Endodermal cell (in vitro differentiated cells): ENCODE measurements at regions not wholly inside any gene's neighbourhood (a gene's known extent, or its start where the extent isn't known, plus 50 kb on each side); places are given as distances from the start of the nearest gene placed in this dataset.

ENCODE experiments used
- DNase-seq: peaks from one replicate; pipeline ENCODE4 v3.0.0-alpha.2; 2017
- H3K27ac ChIP-seq: 2 replicates; pipeline ENCODE4 v1.5.1; 2013; ENCODE audit warnings: mild to moderate bottlenecking, low read depth, low read length, moderate library complexity
- H3K27me3 ChIP-seq: 2 replicates; pipeline ENCODE4 v1.6.1; 2013; ENCODE audit warnings: mild to moderate bottlenecking, low read length, moderate library complexity; ENCODE audit not compliant: insufficient read depth, control insufficient read depth, poor library complexity, severe bottlenecking
- H3K36me3 ChIP-seq: 2 replicates; pipeline ENCODE4 v1.7.0; 2013; ENCODE audit warnings: mild to moderate bottlenecking, low read length, moderate library complexity; ENCODE audit not compliant: control insufficient read depth, insufficient read depth
- H3K4me1 ChIP-seq: one replicate; pipeline ENCODE4 v1.7.0; 2013; ENCODE audit warnings: low read length; ENCODE audit not compliant: control insufficient read depth, insufficient read depth
- H3K4me3 ChIP-seq: 2 replicates; pipeline ENCODE4 v1.5.1; 2013; ENCODE audit warnings: mild to moderate bottlenecking, low read length, moderate library complexity
- H3K9ac ChIP-seq: 2 replicates; pipeline ENCODE4 v1.6.1; 2013; ENCODE audit warnings: mild to moderate bottlenecking, low read length, moderate library complexity; ENCODE audit not compliant: poor library complexity, severe bottlenecking; ENCODE audit errors: extremely low read depth
- H3K9me3 ChIP-seq: 2 replicates; pipeline ENCODE4 v1.6.1; 2013; ENCODE audit warnings: mild to moderate bottlenecking, low read length, moderate library complexity; ENCODE audit not compliant: control insufficient read depth
- H3K27ac Mint-ChIP-seq: 2 replicates; pipeline ENCODE4 v1.8.0; 2020; ENCODE audit warnings: mixed read lengths
- H3K27me3 Mint-ChIP-seq: 2 replicates; pipeline ENCODE4 v1.8.0; 2021; ENCODE audit warnings: mild to moderate bottlenecking, mixed read lengths; ENCODE audit not compliant: insufficient read depth
- H3K36me3 Mint-ChIP-seq: 2 replicates; pipeline ENCODE4 v1.8.0; 2020; ENCODE audit warnings: low read depth, mixed read lengths
- H3K4me1 Mint-ChIP-seq: 2 replicates; pipeline ENCODE4 v1.8.0; 2020; ENCODE audit warnings: mixed read lengths
- H3K4me3 Mint-ChIP-seq: 2 replicates; pipeline ENCODE4 v1.8.0; 2020; ENCODE audit warnings: mild to moderate bottlenecking, moderate library complexity, mixed read lengths
- H3K9me3 Mint-ChIP-seq: 2 replicates; pipeline ENCODE4 v1.8.0; 2020; ENCODE audit warnings: mild to moderate bottlenecking, mixed read lengths
- WGBS, 2 experiments: methylation state at CpG; one replicate each; pipeline versions ENCODE4 v1.1.5 to v1.1.7; 2013; ENCODE audit warnings: missing lambda C conversion rate in 2 of 2, mixed read lengths in 1 of 2; ENCODE audit not compliant: insufficient coverage in 1 of 2, insufficient read length in 1 of 2; 5-methylcytosine and 5-hydroxymethylcytosine counted together
- TF ChIP-seq, protein P1 (sequence below): fragments of 200-600 bp; sonication (generic); conservative IDR thresholded peaks from 2 replicates; pipeline ENCODE4 v1.5.0; 2021; ENCODE audit warnings: antibody characterized with exemption, mild to moderate bottlenecking

DNA sequence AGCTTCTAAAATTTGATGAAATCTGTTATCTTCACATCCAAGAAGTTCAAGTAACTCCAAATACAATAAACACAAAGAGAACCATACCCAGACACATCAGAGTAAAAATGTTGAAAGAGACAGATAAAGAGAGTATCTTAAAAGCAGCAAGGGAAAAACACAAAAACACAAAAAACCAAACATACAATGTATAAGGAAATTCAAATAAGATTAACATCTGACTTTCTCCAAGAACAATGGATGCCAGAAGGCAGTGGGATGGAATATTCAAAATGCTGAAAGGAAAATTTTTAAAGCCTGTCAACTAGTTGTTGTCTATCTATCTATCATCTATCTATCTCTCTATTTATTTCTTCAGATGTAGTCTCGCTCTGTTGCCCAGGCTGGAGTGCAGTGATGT lies 72.4 kb upstream of the MKLN1 start:
- H3K36me3 Mint-ChIP-seq, result peaks cover 2% of the 10 kb centered on the region
- no peak overlapping the region for H3K9ac ChIP-seq
- H3K27ac Mint-ChIP-seq, result no peak overlapping the region
- no peak overlapping the region for H3K4me3 Mint-ChIP-seq
- no peaks in the 10 kb centered on the region for H3K4me1 ChIP-seq
- H3K27ac ChIP-seq, result no peak overlapping the region
- peaks cover 25% of the 10 kb centered on the region for H3K9me3 ChIP-seq
- no peaks in the 10 kb centered on the region for H3K27me3 Mint-ChIP-seq
- TF ChIP-seq, protein P1, sequence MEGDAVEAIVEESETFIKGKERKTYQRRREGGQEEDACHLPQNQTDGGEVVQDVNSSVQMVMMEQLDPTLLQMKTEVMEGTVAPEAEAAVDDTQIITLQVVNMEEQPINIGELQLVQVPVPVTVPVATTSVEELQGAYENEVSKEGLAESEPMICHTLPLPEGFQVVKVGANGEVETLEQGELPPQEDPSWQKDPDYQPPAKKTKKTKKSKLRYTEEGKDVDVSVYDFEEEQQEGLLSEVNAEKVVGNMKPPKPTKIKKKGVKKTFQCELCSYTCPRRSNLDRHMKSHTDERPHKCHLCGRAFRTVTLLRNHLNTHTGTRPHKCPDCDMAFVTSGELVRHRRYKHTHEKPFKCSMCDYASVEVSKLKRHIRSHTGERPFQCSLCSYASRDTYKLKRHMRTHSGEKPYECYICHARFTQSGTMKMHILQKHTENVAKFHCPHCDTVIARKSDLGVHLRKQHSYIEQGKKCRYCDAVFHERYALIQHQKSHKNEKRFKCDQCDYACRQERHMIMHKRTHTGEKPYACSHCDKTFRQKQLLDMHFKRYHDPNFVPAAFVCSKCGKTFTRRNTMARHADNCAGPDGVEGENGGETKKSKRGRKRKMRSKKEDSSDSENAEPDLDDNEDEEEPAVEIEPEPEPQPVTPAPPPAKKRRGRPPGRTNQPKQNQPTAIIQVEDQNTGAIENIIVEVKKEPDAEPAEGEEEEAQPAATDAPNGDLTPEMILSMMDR, result no peak
- H3K4me1 Mint-ChIP-seq, result no peaks in the 10 kb centered on the region
- H3K27me3 ChIP-seq, result no peaks in the 10 kb centered on the region
- H3K4me3 ChIP-seq, result peak overlapping the region; percentile 10
- H3K9me3 Mint-ChIP-seq, result peaks cover 32% of the 10 kb centered on the region
- 57 to 91% methylated on average over 1 of the region's 1 CpG for WGBS, 2 experiments
- H3K36me3 ChIP-seq, result no peaks in the 10 kb centered on the region
- DNase-seq, result no peak

DNA sequence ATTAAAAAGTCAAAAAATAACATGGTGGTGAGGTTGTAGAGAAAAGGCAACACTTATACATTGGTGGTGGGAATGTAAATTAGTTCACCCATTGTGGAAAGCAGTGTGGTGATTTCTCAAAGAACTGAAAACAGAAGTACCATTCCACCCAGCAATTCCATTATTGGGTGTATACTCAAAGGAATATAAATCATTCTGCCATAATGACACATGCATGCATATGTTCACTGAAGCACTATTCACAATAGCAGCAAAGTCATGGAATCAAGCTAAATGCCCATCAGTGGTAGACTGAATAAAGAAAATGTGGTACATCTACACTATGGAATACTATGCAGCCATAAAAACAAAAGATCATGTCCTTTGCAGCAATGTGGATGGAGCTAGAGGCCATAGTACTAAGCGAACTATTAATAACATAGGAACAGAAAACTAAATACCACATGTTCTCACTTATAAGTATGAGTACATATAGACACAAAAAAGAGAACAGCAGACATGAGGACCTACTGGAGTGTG lies 66.1 kb upstream of the MKLN1 start:
- H3K36me3 ChIP-seq, result no peaks in the 10 kb centered on the region
- peaks cover 1% of the 10 kb centered on the region for H3K9me3 Mint-ChIP-seq
- no peaks in the 10 kb centered on the region for H3K27me3 ChIP-seq
- no peaks in the 10 kb centered on the region for H3K27me3 Mint-ChIP-seq
- H3K9ac ChIP-seq, result no peak overlapping the region
- TF ChIP-seq, protein P1, result no peak
- H3K27ac Mint-ChIP-seq, result no peak overlapping the region
- H3K9me3 ChIP-seq, result no peaks in the 10 kb centered on the region
- no peaks in the 10 kb centered on the region for H3K36me3 Mint-ChIP-seq
- no peak for DNase-seq
- no peak overlapping the region for H3K4me3 Mint-ChIP-seq
- H3K4me3 ChIP-seq, result no peak overlapping the region
- WGBS, 2 experiments, result 100% methylated on average over 1 of the region's 1 CpG; no CpG with 5 or more reads in 1 of the 2 experiments
- no peak overlapping the region for H3K27ac ChIP-seq
- peaks cover 3% of the 10 kb centered on the region for H3K4me1 Mint-ChIP-seq
- H3K4me1 ChIP-seq, result no peaks in the 10 kb centered on the region

DNA sequence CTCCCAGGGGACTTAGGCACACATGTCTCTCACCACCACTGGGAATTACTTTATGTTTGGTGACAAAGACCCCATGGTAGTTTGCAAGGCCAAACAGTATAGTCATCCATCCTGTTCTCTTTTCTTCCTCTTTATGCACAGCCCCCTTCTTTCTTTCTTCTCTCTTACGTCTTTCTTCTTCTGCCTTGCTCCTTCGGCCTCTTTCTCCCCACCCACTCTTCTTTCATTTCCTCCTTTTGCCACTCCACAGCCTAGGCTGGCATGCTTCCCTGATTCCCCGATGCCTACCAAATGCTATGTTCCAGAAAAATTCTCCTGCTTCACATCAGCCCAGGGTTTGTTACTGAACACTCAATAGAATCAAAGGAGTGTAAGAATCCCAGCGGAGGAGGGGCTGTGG lies 62.4 kb upstream of the MKLN1 start:
- no peak for DNase-seq
- 82 to 88% methylated on average over 2 to 4 of the region's 4 CpGs for WGBS, 2 experiments
- no peak overlapping the region for H3K4me3 ChIP-seq
- H3K4me3 Mint-ChIP-seq, result no peak overlapping the region
- TF ChIP-seq, protein P1, result no peak
- no peak overlapping the region for H3K27ac Mint-ChIP-seq
- H3K9me3 ChIP-seq, result no peaks in the 10 kb centered on the region
- H3K27ac ChIP-seq, result no peak overlapping the region
- no peaks in the 10 kb centered on the region for H3K27me3 Mint-ChIP-seq
- H3K4me1 ChIP-seq, result no peaks in the 10 kb centered on the region
- H3K9me3 Mint-ChIP-seq, result peaks cover 3% of the 10 kb centered on the region
- no peaks in the 10 kb centered on the region for H3K27me3 ChIP-seq
- no peak overlapping the region for H3K9ac ChIP-seq
- no peaks in the 10 kb centered on the region for H3K36me3 ChIP-seq
- no peaks in the 10 kb centered on the region for H3K36me3 Mint-ChIP-seq
- H3K4me1 Mint-ChIP-seq, result peaks cover 3% of the 10 kb centered on the region
